ENCODE measurements at regions not wholly inside any gene's neighbourhood (a gene's known extent, or its start where the extent isn't known, plus 50 kb on each side); places are given as distances from the start of the nearest gene placed in this dataset.
A peak's percentile ranks its signal among the peaks of the same experiment; 100 is the strongest.

GRCh38 chr4:175451238-175451965 lies 360.7 kb downstream of the GPM6A start:
- ATAC-seq (ENCODE audit: low read depth in 2 of 2) (no peak), DNase-seq (no peak)
- Mint-ChIP-seq H3K4me3 (no peak overlapping the region), H3K9me3 (peaks cover 0 to 11% (median 3%) of the 10 kb centered on the region in 7 donors), H3K27me3 (no peaks in the 10 kb centered on the region), H3K36me3 (no peaks in the 10 kb centered on the region), H3K27ac (no peak overlapping the region), H3K4me1 (peaks cover 0 to 3% (median 0%) of the 10 kb centered on the region in 3 donors)

- DNase-seq (no peak), ATAC-seq (ENCODE audit: low read depth in 2 of 2) (no peak)
- Mint-ChIP-seq H3K27me3 (no peaks in the 10 kb centered on the region), H3K9me3 (peaks cover 0 to 11% (median 3%) of the 10 kb centered on the region in 7 donors), H3K4me1 (peaks cover 0 to 4% (median 0%) of the 10 kb centered on the region in 3 donors), H3K36me3 (no peaks in the 10 kb centered on the region), H3K4me3 (no peak overlapping the region), H3K27ac (no peak overlapping the region)
Measured at GRCh38 chr4:175453456-175453855, 358.6 kb downstream of the GPM6A start.

- no peak overlapping the region for H3K4me3 Mint-ChIP-seq
Measured at GRCh38 chr4:175456131-175456530, 355.9 kb downstream of the GPM6A start.

GRCh38 chr4:175457956-175458355 lies 354.1 kb downstream of the GPM6A start:
- Mint-ChIP-seq H3K9me3 (peaks cover 0 to 11% (median 2%) of the 10 kb centered on the region in 7 donors), H3K36me3 (no peaks in the 10 kb centered on the region), H3K27ac (no peak overlapping the region), H3K27me3 (no peaks in the 10 kb centered on the region), H3K4me3 (no peak overlapping the region), H3K4me1 (peaks cover 0 to 14% (median 0%) of the 10 kb centered on the region in 3 donors)
- no peak for ATAC-seq (ENCODE audit: low read depth in 2 of 2)
- no peak for DNase-seq

More at GRCh38 chr4:175456131-175456530, 355.9 kb downstream of the GPM6A start:
- no peaks in the 10 kb centered on the region for H3K36me3 Mint-ChIP-seq
- H3K27me3 Mint-ChIP-seq = no peaks in the 10 kb centered on the region
- H3K9me3 Mint-ChIP-seq = peaks cover 0 to 11% (median 2%) of the 10 kb centered on the region in 7 donors
- ATAC-seq (ENCODE audit: low read depth in 2 of 2) (no peak), DNase-seq (no peak)
- H3K4me1 Mint-ChIP-seq = peaks cover 0 to 14% (median 0%) of the 10 kb centered on the region in 3 donors
- H3K27ac Mint-ChIP-seq = no peak overlapping the region

GRCh38 chr4:175459571-175459970 lies 352.5 kb downstream of the GPM6A start:
- Mint-ChIP-seq H3K27me3 (no peaks in the 10 kb centered on the region), H3K36me3 (no peaks in the 10 kb centered on the region), H3K4me3 (peak overlapping the region in 1 of 8 donors; percentile 4), H3K4me1 (peaks cover 0 to 14% (median 0%) of the 10 kb centered on the region in 3 donors), H3K27ac (no peak overlapping the region), H3K9me3 (peaks cover 0 to 11% (median under 1%) of the 10 kb centered on the region in 7 donors)
- DNase-seq (no peak), ATAC-seq (ENCODE audit: low read depth in 2 of 2) (no peak)

GRCh38 chr4:175460414-175460813 lies 351.6 kb downstream of the GPM6A start:
- Mint-ChIP-seq H3K4me1 (peaks cover 0 to 14% (median 0%) of the 10 kb centered on the region in 3 donors), H3K27me3 (no peaks in the 10 kb centered on the region), H3K9me3 (peaks cover 0 to 6% (median 2%) of the 10 kb centered on the region in 7 donors), H3K27ac (no peak overlapping the region), H3K36me3 (no peaks in the 10 kb centered on the region), H3K4me3 (no peak overlapping the region)
- DNase-seq (no peak), ATAC-seq (ENCODE audit: low read depth in 2 of 2) (no peak)

GRCh38 chr4:175469514-175469913 lies 342.6 kb downstream of the GPM6A start:
- Mint-ChIP-seq H3K4me3 (no peak overlapping the region), H3K27me3 (no peaks in the 10 kb centered on the region), H3K4me1 (no peaks in the 10 kb centered on the region), H3K27ac (no peak overlapping the region), H3K36me3 (no peaks in the 10 kb centered on the region), H3K9me3 (peaks cover 0 to 11% (median 1%) of the 10 kb centered on the region in 7 donors)
- ATAC-seq (ENCODE audit: low read depth in 2 of 2) (no peak), DNase-seq (no peak)

GRCh38 chr4:175470131-175470530 lies 341.9 kb downstream of the GPM6A start:
- H3K9me3 Mint-ChIP-seq = peaks cover 0 to 11% (median 1%) of the 10 kb centered on the region in 7 donors
- no peaks in the 10 kb centered on the region for H3K4me1 Mint-ChIP-seq
- no peak overlapping the region for H3K4me3 Mint-ChIP-seq
- H3K36me3 Mint-ChIP-seq = no peaks in the 10 kb centered on the region
- H3K27ac Mint-ChIP-seq = no peak overlapping the region
- no peak for DNase-seq
- no peak for ATAC-seq (ENCODE audit: low read depth in 2 of 2)
- H3K27me3 Mint-ChIP-seq = no peaks in the 10 kb centered on the region

GRCh38 chr4:175480404-175480803 lies 331.7 kb downstream of the GPM6A start:
- ATAC-seq (ENCODE audit: low read depth in 2 of 2) (no peak), DNase-seq (no peak)
- H3K27me3 Mint-ChIP-seq = no peaks in the 10 kb centered on the region
- H3K36me3 Mint-ChIP-seq = no peaks in the 10 kb centered on the region
- no peaks in the 10 kb centered on the region for H3K4me1 Mint-ChIP-seq
- H3K9me3 Mint-ChIP-seq = peaks cover 0 to 4% (median 0%) of the 10 kb centered on the region in 7 donors
- no peak overlapping the region for H3K27ac Mint-ChIP-seq
- H3K4me3 Mint-ChIP-seq = no peak overlapping the region

- peak overlapping the region in 1 of 6 donors; percentile 91 for H3K27ac Mint-ChIP-seq
- no peaks in the 10 kb centered on the region for H3K4me1 Mint-ChIP-seq
- H3K9me3 Mint-ChIP-seq = peaks cover 3 to 15% (median 9%) of the 10 kb centered on the region in 7 donors
- no peak for DNase-seq
- no peaks in the 10 kb centered on the region for H3K36me3 Mint-ChIP-seq
- no peaks in the 10 kb centered on the region for H3K27me3 Mint-ChIP-seq
- no peak for ATAC-seq (ENCODE audit: low read depth in 2 of 2)
- no peak overlapping the region for H3K4me3 Mint-ChIP-seq
Measured at GRCh38 chr4:175499735-175500352, 312.2 kb downstream of the GPM6A start.

- no peak overlapping the region for H3K27ac Mint-ChIP-seq
- ATAC-seq (ENCODE audit: low read depth in 2 of 2) = no peak
- H3K4me1 Mint-ChIP-seq = no peaks in the 10 kb centered on the region
Measured at GRCh38 chr4:175504318-175504717, 307.7 kb downstream of the GPM6A start.

GRCh38 chr4:175509320-175509719 lies 302.7 kb downstream of the GPM6A start:
- H3K36me3 Mint-ChIP-seq = no peaks in the 10 kb centered on the region
- no peak for DNase-seq
- peaks cover 0 to 4% (median 0%) of the 10 kb centered on the region in 7 donors for H3K9me3 Mint-ChIP-seq
- no peaks in the 10 kb centered on the region for H3K4me1 Mint-ChIP-seq
- H3K4me3 Mint-ChIP-seq = no peak overlapping the region
- no peaks in the 10 kb centered on the region for H3K27me3 Mint-ChIP-seq
- ATAC-seq (ENCODE audit: low read depth in 2 of 2) = no peak
- no peak overlapping the region for H3K27ac Mint-ChIP-seq

More at GRCh38 chr4:175504318-175504717, 307.7 kb downstream of the GPM6A start:
- DNase-seq = no peak
- peaks cover 3 to 10% (median 6%) of the 10 kb centered on the region in 7 donors for H3K9me3 Mint-ChIP-seq
- H3K36me3 Mint-ChIP-seq = no peaks in the 10 kb centered on the region
- H3K4me3 Mint-ChIP-seq = no peak overlapping the region
- no peaks in the 10 kb centered on the region for H3K27me3 Mint-ChIP-seq

GRCh38 chr4:175511861-175512260 lies 300.2 kb downstream of the GPM6A start:
- DNase-seq (no peak), ATAC-seq (ENCODE audit: low read depth in 2 of 2) (no peak)
- H3K9me3 Mint-ChIP-seq = peaks cover 0 to 4% (median 0%) of the 10 kb centered on the region in 7 donors
- H3K4me1 Mint-ChIP-seq = no peaks in the 10 kb centered on the region
- H3K27me3 Mint-ChIP-seq = no peaks in the 10 kb centered on the region
- H3K4me3 Mint-ChIP-seq = no peak overlapping the region
- no peak overlapping the region for H3K27ac Mint-ChIP-seq
- H3K36me3 Mint-ChIP-seq = no peaks in the 10 kb centered on the region

- peaks cover 0 to 4% (median 0%) of the 10 kb centered on the region in 7 donors for H3K9me3 Mint-ChIP-seq
- H3K27ac Mint-ChIP-seq = no peak overlapping the region
- H3K4me3 Mint-ChIP-seq = no peak overlapping the region
- no peaks in the 10 kb centered on the region for H3K36me3 Mint-ChIP-seq
- no peaks in the 10 kb centered on the region for H3K27me3 Mint-ChIP-seq
- no peak for ATAC-seq (ENCODE audit: low read depth in 2 of 2)
- no peak for DNase-seq
- no peaks in the 10 kb centered on the region for H3K4me1 Mint-ChIP-seq
Measured at GRCh38 chr4:175514174-175514573, 297.9 kb downstream of the GPM6A start.

Measured in naive B cell (primary cell).